GM19351 (cell line): ENCODE measurements at regions not wholly inside any gene's neighbourhood (a gene's known extent, or its start where the extent isn't known, plus 50 kb on each side); places are given as distances from the start of the nearest gene placed in this dataset.
A peak's percentile ranks its signal among the peaks of the same experiment; 100 is the strongest.

Experiments
- ATAC-seq: cut with Tn5 transposase; IDR thresholded peaks from one replicate; pipeline ENCODE4 v1.9.1; 2021; ENCODE audit warnings: mild to moderate bottlenecking, moderate library complexity; ENCODE audit not compliant: unreplicated experiment

DNA sequence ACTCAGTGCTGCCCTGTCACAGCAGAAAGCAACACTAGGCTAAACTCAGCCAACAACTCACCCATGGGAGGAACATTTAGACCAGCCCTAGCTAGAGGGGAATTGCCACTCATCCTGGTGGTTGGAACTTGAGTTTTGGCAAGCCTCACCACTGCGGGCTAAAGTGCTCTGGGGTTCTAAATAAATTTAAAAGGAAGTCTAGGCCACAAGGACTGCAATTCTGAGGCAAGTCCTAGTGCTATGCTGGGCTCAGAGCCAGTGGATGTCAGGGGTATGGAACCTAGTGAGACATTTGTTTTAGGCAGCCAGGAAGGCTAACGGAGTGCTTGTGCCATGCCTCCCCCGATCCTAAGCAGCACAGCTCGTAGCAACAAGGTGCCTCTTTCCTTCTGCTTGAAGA, 78.0 kb downstream of the RGS13 start:
- no peak for ATAC-seq

DNA sequence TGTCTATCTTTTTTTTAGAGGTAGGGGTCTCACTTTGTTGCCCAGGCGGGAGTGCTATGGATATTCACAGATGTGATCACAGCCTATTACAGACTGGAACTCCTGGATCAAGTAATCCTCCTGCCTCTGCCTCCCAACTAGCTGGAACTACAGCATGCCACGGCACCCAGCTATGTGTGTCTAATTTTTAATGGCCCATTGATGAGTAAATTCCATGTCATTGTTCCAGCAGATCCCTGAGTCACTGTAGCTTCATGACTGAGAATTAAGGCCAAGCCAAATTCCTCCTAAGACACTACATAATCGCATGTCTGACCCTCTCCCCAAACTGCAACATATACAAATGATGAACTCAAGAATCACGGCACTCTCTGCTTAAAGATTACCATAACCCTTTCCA, 84.2 kb upstream of the RGS2 start:
- no peak for ATAC-seq

DNA sequence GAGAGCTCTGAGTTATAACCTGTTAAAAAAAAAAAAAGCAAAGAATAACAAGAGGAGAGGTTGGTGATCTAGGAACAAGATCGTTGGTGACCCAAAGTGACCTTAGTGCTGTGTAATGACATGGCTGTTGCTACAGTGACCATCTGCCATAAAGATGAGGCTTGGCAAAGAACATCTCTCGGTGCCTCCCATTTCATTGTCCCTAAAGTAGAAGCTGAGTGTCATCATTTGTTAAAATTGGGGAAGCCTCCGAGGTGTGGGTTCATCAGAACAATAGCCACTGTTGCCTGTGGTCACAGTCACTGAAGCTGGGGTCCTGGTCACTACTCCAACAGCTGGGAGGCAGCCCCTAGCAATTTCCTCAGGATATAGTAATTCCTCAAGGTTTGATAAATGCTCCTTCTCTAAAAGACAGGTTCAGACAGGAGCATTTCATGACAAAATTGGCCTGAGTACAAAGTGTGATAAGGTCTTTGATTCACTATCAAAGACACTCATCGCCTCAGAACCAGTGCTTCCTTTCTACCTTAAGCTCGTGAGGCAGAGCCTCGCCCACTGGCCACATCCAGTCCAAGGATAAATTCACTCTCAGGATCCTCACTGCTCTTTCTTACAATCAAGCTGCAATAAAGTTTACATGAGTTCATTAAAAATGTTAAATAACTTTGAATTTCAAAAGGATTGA, 81.9 kb upstream of the RGS2 start:
- no peak for ATAC-seq

DNA sequence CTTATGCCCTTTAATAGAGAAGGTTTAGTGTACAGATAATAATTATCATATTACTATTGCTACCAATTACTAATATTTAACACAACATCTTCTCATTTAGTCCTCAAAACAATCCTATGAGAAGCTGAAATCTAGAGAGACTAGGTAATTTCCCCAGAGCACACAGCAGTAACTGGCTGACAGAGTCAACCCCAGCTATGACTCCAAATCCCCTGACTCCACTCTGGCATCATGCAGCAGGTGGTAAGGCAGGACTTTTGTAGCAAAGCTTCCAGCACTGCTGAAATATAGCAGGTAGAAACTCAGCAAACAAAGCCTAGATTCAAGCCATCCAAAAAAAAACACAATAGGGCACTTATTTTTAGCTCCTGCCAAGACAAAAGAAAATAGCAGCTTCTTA, 79.3 kb upstream of the RGS2 start:
- no peak for ATAC-seq

DNA sequence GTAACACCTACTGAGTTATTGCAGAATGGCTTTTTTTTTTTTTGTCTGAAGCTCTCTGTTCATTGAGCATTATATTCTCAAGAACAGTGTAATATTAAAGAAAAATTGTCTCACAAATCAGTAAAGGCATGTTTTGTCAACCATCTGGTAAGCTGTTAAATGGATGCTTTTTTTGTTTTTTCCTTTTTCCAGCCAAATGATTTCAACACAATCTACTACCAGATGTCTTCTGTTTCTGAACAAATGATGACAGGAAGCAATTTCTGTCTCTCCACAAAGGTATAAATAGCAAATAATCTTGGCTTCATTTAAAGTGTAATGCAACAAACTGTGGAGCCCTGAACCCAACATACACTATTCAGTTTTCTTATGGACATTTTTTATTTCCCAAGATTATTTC, 78.6 kb upstream of the RGS2 start:
- ATAC-seq, result no peak

DNA sequence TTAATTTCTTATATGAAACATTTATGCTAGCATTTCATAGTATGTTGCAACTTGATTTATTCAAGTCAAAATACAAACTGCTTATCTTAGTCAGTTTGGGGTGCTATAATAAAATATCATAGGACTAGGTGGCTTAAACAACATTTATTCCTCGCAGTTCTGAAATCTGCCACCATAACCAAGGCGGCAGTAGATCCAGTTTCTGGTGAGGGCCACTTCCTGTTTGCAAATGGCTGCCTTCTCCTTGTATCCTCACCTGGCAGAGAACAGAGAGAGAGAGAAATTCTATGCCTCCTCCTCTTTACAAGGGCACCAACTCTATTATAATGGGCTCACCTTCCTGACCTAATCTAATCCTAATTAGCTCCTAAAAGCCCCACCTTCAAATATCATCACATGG, 76.1 kb upstream of the RGS2 start:
- ATAC-seq, result peak; percentile 72

DNA sequence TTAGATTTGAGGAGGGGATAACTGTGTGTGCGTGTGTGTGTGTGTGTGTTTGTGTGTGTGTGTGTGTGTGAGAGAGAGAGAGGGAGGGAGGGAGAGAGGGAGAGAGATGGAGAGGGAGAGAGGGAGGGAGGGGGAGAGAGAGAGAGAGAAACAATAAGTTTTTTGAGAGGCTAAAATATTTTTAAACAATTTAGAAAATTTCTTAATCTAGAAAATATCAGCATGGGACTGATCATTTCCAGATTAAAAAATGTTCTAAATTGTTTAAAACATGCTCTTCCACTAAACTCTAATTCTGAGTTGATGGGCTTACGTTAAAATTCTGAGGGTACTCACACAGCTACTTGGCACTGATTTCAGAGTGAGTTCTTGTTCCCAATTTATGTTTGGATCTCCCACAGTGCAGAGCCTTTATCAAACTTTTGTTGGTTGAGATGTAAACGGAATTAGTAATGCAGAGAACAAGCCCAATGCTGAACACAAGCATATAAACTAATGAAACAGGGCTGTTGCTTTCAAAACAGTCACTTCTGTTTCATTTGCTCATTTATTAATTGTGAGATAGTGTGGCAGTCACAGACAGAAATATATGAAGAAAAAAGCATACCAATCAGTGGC, 73.4 kb upstream of the RGS2 start:
- ATAC-seq, result no peak

DNA sequence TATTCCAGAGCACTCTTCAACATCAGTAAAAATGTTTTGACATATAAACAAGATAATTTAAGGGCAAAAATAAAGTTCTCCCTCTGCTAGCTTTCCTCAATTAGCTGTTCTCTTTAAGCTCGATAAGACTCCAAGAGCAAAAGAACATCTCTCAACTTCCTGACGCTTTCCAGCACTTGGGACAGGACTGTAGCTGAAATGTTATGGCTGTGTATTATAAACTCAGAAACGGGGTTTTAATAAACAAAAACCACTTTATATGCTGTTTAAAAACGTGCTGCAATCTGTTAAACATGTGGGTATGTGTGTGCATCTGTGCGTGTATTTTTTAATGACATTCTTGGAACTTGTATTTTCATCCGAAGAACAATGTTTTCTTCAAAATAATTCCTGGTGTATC, 71.5 kb upstream of the RGS2 start:
- ATAC-seq, result no peak

DNA sequence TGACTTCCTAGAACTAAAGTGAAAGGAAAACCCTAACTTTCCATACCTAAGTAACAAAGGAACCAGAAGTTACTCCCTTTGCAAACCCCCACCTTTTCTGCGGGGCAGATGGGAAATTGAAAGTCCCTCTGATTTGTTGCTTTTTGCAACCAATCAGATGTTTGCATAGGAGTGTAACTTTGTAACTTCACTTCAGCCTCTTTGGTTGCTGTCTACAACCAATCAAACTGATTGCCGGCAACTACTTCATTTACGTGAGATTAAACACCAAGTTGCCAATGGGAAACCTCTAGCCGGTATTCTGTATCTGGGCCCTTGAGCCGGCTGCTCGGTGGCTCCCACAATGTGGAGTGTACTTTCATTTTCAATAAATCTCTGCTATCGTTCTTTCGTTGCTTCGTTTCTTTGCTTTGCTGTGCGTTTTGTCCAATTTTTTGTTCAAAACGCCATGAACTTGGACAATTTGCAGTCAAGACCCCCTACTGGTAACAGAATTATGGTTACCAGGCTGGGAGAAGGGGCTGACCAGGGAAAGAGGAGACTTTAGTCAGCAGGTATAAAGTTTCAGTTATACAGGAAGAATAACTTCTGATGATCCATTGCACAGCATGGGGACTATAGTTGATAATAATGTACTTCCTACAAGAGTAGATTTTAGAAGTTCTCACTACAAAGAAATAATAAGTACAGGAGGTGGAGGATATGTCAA, 69.2 kb upstream of the RGS2 start:
- no peak for ATAC-seq

DNA sequence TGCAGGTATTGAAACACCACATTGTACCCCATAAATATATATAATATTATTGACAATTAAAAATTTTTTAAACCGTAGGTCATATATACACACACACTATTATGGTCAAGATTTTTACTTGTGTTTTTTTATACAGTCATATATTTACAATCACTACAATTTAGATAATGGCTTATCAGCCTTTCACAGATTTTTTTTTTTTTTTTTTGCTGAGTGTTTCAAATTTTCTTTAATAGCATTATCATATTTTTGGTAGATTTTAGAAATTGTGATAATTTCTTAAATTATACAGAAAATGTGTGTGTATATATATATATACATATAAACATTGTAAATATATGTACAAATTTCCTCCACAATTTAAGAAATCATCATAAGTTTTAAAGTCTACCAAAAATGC, 68.6 kb upstream of the RGS2 start:
- ATAC-seq, result no peak

DNA sequence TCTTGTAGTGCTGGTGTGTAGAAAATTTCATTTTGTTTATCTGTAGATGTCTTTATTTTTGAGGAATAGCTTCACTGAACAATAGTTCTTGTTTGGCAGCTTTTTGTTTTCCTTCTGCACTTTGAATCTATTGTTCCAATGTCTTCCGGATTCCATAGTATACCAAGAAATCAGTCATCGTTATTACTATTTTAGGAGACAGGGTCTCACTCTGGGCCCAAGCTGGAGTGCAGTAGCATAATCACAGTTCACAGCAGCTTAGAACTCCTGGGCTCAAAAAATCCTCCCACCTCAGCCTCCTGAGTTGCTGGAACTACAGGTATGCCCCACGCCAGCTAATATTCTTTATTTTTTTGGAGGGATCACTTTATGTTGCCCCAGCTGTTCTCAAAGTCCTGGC, 67.7 kb upstream of the RGS2 start:
- no peak for ATAC-seq

DNA sequence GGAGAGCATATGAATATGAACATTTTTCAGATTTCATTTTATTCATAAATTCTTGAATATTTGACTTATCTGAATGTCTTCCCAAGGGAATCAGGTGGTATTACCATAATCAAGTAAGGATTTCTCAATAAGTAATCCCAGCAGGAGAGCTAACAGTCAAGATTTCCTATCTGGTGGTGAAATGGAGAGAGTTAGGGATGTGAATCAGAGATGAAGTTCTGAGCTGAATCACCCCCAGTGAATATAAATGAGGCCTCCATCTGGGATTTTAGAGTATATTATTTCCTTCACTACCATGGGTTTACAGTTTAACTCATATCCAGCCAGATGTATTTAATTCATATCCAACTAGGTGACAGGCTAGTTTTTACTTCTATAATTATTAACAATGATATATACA, 61.5 kb upstream of the RGS2 start:
- ATAC-seq, result no peak

DNA sequence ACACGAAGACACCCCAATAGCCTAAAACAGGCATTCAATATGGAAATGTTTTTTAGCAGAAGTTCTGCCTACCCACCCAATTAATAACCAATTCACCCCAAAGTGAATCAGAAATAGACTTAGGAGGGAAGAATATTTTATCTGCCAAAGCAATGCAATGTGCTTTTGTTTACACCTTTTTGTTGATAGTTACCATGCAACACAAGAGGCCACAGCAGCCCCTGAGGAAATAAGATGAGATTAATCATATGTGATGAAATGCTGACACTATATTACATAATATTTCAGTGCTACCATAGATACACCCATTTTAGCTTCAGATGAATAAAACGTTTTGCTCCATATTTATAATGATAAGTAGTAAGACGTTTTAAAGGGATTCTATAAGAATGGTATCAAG, 60.9 kb upstream of the RGS2 start:
- no peak for ATAC-seq

DNA sequence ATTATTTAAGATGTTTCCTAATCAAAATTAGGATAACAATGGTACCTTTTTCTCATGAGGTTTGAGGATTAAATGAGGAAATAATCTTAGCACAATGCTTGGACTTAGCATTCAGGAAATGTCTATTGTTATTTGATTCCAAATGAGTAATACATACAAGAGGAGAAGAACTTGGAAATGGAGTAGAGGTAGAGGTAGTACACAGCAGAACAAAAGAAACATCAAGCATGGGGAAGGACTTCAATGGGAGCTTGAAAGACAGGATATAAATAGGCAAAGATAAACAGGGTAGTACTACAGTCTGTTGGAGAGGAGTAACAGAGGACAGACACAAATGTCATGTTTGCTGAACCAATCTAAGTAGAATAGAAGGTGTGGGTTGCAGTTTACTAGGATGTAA, 59.5 kb upstream of the RGS2 start:
- no peak for ATAC-seq

DNA sequence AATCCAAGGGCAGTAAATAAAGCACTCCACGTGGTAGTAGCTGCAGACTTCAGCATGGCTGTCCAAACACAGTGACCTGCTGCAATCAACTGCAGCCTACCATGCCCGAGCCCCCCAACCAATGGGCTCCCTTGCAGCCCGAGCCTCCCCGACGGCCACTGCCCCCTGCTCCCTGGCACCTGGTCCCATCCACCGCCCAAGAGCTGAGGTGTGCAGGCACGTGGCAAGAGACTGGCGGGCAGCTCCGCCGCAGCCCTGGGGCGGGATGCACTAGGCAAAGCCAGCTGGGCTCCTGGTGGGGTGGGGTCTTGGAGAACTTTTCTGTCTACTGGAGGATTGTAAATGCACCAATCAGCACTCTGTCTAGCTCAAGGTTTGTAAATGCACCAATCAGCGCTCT, 57.6 kb upstream of the RGS2 start:
- no peak for ATAC-seq

DNA sequence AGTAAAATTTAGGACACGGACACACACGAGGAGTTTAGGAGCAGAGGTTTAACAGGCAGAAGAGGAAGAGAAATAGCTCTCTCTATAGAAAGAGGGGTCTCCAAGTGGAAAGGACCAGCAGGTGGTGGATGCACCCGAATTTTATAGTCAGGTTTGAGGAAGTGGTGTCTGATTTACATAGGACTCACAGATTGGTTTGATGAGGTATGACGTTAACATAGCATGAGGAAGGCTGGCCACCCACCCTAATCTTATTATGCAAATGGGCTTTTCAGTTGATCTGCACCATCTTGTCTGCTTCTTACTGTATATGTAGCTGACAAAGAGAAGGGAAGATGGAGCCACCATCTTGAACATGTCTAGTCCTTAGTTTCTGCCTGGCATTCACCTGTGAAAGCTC, 52.5 kb upstream of the RGS2 start:
- no peak for ATAC-seq

DNA sequence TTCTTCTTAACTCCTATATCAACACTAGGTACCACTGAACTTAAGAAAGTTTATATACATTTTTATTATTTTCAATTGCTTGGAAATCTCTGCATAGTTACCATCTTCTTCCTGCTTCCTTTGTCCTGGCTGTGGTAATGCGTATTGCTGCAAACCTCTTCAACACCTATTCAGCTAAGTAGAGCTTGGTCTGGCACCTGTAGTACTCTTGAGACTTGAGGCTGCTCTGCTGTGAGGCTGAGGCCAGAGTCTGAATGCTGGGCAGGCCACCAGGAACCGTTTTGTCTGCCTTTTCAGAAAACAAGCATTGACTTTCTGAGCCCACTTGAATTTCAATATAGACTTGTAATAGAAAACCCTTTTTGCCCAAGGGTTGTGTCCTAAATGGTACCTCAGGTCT, 52.0 kb upstream of the RGS2 start:
- no peak for ATAC-seq

DNA sequence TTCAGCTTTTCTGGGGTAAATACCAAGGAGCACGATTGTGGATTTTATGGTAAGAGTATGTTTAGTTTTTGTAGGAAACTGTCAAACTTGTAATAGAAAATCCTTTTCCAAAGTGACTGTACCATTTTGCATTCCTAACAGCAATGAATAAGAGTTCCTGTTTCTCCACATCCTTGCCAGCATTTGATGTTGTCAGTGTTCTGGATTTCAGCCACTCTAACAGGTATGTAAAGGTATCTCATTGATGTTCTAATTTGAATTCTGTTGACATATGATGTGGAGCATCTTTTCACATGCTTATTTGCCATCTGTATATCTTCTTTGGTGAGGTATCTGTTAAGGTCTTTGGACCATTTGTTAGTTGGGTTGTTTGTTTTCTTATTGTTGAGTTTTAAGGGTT, 50.3 kb upstream of the RGS2 start:
- ATAC-seq, result no peak
